Left ventricle myocardium superior (tissue), 1 donor: ENCODE measurements at regions not wholly inside any gene's neighbourhood (a gene's known extent, or its start where the extent isn't known, plus 50 kb on each side); places are given as distances from the start of the nearest gene placed in this dataset.

Experiments used
- ATAC-seq: fragments of 200-7000 bp; cut with Tn5 transposase; one replicate; pipeline ENCODE4 v1.9.1; 2020; ENCODE audit warnings: mild to moderate bottlenecking, moderate library complexity
- DNase-seq: peaks from one replicate; pipeline ENCODE4 v3.0.0-alpha.2; 2020
- intact Hi-C: fragments of 100-400 bp; cut with micrococcal nuclease; formaldehyde crosslinking; loops from one replicate; pipeline ENCODE4 v1.11.0; 2022
- donor health status: DM: no; HTN: yes; CAD: no; lungs with severe emphysema.

DNA sequence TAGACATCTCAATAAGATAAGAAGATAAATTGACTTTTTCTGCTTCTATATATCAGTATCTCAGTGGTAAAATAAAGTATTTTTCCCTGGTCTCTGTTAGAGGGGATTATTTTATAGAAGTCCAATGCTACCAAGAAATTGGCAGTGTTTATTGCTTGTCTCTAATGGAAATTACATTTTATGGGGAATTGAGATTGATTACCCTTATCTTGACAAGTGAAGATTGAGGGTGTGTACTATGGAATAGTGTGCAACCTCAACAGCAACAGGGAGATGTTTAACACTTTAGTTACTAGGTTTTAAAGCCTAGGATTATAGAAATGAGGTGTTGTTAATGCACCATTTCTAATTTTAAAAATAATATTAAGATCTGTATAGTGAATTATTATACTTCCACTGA is 154.8 kb upstream of the ROBO1 start:
- intact Hi-C loops = no loop called here
- DNase-seq (no peak), ATAC-seq (no peak)

DNA sequence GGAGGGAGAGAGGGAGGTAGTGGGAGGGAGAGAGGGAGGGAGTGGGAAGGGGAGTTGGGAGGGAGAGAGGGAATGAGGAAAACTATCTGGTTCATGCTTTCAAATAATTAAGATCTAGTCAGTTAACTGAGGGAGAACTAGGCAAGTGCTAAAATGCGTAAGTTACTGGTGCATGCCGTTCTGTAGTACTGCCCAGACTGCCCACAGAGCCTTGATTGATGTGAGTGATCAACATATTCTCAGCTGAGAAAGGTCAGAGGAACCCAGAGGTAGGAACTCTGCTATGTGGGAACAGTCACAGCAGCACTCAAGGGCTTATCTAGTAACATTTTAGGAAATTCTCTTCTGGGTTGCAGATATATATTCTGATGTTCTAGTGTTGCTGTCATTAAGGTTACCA is 149.8 kb upstream of the ROBO1 start:
- ATAC-seq (no peak), DNase-seq (no peak)
- intact Hi-C loops = no loop called here

DNA sequence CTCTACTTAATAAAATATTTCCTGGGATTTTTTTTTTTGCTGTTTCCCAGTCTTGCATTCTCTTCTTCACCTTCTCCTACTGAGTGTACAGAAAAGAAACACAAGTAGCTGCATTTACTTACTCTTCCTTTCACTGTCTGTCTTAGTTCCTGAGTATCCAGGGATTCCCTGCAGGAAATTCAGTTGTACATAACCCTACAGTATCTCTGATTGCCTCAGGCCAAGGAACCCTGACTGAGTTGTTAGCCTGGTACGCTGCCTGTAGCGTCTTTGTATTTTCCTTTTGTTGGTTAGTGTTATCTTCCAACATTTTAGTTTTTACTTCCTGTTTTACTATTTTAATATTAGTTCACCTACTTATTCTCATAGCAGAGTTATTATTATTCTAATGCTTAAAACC is 142.5 kb upstream of the ROBO1 start:
- ATAC-seq = no peak
- no peak for DNase-seq
- intact Hi-C loops = no loop called here

DNA sequence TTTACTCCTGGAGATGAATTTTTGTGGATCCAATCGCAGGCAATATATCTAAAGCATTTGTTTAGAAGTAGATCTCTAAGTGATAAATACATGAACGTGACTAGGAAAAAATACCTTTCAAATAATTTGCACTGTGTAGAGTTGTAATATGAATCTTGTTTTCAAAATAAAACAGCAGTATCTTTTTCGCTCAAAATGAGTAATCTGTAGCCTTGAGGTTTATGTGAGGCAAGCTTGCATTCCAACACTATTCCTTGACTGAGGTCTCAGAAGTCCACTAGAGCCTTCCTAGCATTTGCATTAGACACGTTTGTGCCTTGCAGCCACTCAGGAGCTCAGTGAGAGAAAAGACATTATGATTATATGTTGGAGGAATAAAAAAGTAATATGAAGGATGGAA is 138.3 kb upstream of the ROBO1 start:
- no peak for ATAC-seq
- DNase-seq = no peak
- intact Hi-C loops = no loop called here

DNA sequence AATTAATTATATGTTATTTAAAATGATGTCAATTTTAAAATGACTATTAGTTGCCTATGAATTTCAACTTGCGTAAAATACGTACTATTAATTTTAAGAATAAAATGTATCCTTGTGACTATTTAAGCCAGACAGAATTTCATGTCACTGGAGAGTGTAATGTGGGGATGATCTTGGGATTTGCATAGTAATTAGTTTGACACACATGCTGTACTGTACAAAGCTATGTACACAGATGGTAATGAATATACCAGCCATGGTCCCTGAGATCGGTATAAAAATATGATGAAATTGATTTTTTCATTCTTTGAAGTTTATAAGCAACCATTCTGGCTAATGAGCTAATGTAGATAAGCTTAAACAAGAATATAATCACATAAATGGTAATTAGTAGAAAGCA is 134.4 kb upstream of the ROBO1 start:
- DNase-seq (no peak), ATAC-seq (no peak)
- intact Hi-C loops = no loop called here

DNA sequence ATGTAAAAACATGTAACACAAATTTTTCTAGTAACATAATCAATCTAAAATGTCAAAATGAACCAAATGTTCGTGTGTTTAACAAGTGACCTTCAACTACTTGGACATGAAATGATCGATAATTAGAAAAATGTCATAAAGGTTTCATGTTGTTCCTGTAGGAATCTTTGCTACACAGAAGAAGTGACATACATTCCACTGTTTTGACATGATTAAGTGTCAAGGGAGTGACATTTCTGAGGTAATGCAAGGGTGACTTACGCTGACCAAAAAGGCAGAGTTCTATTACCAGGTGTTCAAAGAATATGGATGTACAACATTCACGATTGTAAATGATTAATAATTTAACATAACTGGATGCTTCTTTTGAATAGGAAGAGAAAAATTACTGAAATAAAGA is 131.1 kb upstream of the ROBO1 start:
- DNase-seq (no peak), ATAC-seq (no peak)
- intact Hi-C loops = no loop called here

DNA sequence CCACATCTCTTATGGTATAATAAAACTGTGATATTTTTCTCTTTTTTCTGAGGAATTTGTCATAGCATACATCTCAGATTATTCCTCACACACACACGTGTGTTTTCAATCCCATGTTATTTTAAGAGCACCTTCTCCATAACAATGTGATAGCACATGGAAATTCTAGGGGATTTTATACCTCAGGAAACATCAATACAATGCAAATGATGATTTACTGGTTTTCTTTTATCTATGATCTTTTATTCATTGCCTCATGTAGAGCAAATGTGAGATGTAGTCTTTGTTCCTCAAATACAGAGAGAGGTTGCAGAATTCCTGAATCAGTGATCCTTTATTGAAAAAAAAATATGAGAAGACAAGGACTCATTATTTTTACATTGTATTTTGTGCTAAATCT is 128.3 kb upstream of the ROBO1 start:
- intact Hi-C loops = no loop called here
- DNase-seq = no peak
- no peak for ATAC-seq

DNA sequence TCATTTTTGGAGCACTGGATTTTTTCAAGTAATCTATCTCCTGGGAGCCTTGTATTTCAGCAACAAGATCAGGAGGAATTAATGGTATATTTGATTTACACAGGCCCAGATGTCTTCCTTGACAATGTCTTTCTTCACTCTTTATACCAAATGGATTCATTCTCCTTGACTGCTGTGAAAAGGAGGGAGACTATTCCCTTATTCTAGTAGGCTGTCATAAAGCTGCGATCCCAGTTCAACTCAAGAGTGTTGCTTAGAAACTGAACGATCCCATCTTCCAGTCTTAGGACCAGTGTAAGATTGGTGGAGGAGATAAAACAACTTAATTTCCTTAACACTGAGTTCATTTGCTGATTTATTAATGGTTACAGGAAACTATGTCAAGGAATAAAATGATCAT is 119.4 kb upstream of the ROBO1 start:
- intact Hi-C loops = no loop called here
- ATAC-seq (no peak), DNase-seq (no peak)

DNA sequence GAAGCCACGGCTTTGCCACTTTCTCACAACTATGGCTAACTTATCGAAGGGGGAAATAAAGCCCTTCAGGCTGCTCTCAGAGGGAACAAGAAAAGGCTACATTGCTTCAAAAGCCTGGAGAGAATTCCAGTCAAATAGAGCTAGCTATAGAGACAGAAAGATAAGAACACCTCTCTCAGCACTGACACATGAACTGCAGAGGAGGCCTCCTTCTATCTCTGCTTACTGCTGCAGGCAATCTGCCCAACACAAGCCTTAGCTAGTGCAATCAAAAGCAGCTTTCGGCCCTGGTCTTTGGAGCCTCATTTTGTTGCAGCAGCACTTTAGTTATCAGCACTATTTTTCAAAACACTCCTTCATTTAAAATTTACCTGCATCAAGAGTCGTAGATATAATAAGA is 118.4 kb upstream of the ROBO1 start:
- intact Hi-C loops = no loop called here
- DNase-seq = no peak

DNA sequence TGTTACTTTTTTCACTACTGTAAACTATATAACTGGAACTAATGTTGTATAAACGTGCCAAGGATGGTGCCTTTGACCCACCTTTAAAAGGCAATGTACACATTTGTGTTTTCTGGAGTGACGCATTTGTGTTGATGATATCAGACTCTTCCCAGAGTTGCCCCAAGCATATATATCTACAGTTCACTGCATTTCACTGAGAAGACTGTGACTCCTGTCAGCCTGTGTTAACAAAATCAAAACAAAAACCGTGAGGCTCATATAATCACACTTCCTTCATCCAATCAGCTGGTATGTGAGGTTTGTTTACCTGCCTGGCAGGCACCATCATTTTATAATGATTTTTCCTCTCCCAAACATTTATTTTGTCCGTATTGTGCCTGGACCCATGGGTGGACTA is 117.6 kb upstream of the ROBO1 start:
- DNase-seq = no peak
- intact Hi-C loops = no loop called here
- no peak for ATAC-seq

More for the DNA sequence above, 118.4 kb upstream of the ROBO1 start:
- no peak for ATAC-seq

DNA sequence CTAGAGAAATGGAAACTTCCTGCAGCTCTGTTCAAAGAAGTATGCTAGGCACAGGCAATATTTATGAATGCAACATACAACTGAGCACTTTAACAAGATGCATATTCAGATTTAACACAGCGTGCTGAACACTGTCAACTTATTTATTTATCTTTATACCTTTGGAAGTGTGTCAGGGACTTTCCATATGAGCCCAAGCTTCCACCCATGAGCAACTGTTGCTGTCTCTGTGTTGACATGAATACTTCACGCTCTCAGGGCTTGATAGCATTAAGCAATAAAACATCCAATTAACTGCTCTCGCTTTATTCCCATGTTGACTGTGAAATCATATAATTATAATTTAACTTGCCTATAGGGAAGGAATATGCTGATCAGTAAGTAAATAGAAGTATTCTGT is 116.6 kb upstream of the ROBO1 start:
- DNase-seq (no peak), ATAC-seq (no peak)
- intact Hi-C loops = no loop called here

DNA sequence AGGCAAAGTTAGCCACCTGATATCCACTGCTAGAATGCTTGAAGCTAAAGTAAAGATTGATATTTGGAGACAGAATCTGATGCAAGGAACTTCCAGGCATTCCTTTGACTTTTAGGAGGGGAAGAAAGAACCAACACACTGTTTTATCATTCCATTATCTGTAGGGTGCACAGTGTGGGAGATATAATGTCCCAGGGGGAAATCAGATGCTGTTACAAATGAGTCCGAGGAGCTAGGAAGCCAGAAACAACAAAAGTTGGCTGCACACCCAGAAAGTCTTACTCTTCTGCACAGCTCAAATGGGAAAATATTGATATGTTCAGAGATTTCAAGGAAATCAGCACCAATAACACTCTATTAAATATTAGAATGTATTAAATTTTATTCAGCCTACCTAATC is 113.6 kb upstream of the ROBO1 start:
- intact Hi-C loops = no loop called here
- no peak for DNase-seq
- no peak for ATAC-seq

DNA sequence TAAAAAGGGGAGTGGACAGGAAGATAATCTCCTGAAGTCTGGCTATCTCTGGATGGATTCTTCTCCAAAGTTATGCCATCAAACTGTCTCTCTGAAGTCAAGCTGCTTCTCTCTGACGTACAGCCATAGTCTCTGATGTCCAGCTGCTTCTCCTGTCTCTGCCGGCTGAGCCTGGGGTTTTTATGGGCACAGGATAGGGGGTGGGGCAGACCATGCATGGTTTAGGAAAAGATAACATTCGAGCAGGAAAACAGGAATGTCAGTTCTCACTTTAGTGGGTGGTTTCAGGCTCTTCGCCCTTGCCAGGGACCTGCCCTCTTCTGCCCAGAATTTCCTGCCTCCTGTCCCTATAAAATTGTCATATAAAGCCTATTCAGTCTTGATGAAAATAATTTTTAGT is 110.9 kb upstream of the ROBO1 start:
- intact Hi-C loops = no loop called here

DNA sequence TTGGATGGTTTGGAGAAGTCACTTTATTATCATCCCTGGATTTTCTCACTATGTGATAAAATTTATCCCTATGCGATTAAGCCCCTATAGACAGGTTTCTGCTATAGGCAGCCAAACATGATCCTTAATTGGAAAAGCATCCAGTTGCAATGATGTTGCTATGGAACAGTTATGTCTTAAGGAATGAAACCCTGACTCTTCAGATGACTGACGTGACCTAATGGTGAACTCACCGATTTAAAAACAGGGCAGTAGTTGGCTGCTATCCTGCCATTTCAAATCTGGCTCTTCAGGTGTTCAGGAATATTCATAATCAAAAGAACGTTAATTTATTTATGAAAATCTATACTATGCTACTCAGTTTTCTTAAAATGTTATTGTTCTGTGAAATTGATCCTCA is 106.8 kb upstream of the ROBO1 start:
- ATAC-seq (no peak), DNase-seq (no peak)
- intact Hi-C loops = no loop called here

More for the DNA sequence above, 110.9 kb upstream of the ROBO1 start:
- DNase-seq = no peak
- no peak for ATAC-seq

DNA sequence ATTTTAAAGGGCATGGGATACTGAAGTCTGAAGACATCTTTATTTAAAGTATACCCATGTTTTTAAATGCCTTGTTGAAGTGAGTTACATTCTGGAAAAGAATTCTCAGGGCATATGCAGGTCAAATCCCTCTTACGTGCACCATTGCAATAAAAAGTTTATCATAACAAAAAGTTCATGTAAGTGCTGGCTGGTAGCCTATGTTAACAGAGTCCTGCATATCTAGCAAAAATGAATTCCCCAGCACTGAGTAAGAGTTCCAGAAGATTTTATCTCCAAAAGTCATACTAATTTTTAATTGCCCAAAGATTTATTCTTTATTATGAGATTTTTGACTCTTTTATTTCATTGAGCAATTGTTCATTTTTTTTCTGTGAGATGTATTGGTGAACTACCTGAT is 104.7 kb upstream of the ROBO1 start:
- intact Hi-C loops = no loop called here

DNA sequence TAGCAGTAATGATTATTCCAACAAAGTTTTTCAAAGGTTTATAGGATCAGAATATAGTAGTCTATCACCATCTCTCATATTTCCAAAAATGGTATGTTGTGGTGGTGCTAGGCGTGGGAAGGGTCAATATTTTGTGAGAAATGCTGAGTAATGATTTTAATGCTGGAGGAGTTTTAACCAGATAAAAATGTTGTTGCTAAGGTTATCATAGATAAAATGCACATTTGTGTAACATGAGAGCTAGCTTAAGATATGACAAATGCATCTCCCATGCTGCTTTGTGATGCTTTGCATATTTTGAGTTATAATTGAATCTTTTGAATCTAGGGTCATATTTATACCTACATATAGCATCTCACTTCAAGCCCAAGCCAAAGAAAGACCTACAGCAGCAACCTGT is 103.9 kb upstream of the ROBO1 start:
- DNase-seq (no peak), ATAC-seq (no peak)
- intact Hi-C loops = no loop called here

More for the DNA sequence above, 104.7 kb upstream of the ROBO1 start:
- ATAC-seq = no peak
- no peak for DNase-seq

DNA sequence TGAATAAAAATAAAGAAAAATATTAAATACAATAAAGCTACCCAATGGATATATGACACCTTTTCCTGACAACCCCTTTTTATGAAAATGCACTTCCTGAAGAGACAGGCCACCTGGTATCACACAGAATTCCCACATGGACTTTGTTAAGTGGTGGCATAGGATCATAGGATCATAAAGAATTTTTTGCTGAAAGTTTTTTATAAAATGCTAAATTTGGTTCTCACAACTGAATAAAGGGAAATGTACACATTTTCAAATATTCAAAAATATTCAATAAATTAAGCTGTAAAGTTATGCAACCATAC is 102.5 kb upstream of the ROBO1 start:
- intact Hi-C loops = no loop called here
- no peak for ATAC-seq
- DNase-seq = no peak

DNA sequence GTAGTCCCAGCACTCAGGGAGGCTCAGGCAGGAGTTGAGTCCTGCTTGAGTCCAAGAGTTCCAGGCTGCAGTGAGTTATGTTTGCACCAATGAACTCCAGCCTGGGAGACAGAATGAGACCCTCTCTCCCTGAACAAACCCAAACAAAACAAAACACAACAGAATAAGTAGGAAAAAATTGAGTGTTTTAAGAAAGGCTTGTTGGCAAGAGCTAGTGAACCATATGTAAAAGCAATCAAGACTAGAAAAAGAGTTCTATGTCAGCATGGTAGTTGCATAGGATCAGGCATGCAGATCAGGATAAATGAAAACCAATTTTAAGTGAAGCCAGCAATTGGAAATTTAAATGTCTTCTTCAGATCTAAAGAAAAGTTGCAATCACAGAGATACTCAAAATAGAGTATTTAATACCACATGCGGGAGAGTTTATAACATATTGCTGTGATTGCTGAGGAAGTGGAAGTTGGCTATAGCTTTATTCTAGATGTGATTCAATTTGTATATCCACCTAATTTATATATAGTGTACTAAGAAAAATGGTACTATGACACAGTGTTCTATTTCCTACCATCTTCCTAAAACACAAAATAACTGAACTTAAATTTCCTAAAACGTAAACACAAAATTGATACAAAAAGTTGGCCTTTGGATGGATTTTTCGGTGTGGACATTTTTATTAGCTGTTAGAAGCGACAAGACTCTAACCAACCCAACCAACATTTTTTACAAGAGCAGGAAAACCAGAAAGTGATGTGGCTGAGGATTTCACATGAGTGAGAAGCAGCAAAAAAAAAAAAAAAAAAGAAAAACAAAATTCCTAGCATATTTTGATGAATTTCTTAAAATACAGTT is 101.9 kb upstream of the ROBO1 start:
- intact Hi-C loops = no loop called here
- DNase-seq = no peak
- ATAC-seq = no peak

DNA sequence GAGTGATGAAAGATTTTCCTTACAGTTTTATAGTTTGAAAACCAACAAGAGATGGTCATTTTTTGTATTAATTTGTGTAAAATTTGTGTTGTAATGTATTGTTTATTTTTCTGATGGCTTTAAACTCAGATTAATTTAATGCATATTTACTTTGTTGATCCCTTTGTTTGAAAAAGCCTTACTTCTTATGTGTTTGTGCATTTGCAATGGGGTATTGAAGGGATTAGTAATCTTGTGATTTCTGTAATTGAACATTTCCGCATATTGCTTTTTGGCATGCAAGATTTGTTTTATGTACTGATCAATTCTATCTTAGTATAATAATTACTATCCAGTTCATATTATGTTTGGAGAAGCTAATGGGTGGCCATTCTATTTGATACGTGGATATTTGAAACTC is 98.4 kb upstream of the ROBO1 start:
- intact Hi-C loops = no loop called here
- DNase-seq (no peak), ATAC-seq (no peak)

DNA sequence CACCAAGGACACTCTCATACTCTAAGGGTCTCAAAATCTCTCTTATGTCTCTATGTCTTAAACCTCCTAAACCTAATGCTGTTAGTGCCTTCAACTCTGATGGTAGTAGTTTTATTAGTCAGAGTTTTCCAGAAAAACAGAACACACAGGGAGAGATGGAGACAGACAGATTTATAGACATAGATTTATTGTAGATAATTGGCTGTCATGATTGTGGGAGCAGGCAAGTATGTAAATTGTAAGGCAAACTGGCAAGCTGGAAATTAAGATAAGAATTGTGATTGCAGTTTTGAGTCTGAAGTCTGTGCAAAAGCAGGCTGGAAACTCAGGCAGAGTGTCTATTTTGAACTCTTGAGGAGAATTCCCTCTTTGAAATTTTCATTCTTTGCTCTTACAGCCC is 96.3 kb upstream of the ROBO1 start:
- ATAC-seq (no peak), DNase-seq (no peak)
- intact Hi-C loops = no loop called here

DNA sequence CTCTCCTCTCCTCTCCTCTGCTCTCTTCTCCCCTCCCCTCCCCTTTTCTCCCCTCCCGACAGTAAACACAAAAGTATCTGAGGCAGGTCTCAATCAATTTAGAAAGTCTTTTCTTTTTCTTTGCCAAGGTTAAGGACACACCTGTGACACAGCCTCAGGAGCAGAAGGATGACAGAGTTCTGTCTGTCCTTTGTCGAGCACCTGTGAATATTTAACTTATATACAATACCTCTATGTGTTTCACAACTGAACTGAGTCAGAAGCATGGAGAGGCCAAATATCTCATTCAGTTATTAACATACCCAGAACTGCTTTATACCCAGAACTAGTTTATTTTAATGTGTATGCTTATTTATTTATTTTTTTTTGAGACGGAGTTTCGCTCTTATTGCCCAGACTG is 81.1 kb upstream of the ROBO1 start:
- no peak for ATAC-seq
- intact Hi-C loops = no loop called here
- no peak for DNase-seq

DNA sequence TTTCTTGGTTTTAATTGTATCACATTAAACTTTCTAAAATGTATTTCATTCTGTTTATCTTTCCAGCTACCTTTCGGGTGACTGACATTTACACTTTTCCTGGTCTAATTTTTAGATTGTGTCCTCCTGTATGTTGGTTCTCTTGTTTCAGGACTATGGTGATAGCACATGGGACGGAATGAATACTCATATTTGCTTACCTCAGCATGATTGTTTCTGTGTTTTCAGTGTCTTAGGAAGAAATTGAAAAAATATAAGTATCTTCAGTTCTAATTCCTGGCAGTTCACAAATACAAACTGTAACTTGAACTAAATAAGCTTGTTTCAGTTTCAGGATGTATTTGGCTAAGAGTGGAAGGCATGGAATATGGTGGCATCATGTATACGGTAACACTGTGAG is 80.1 kb upstream of the ROBO1 start:
- DNase-seq (no peak), ATAC-seq (no peak)
- intact Hi-C loops = no loop called here
